Gastrocnemius medialis (tissue), 4 donors: ENCODE measurements at regions not wholly inside any gene's neighbourhood (a gene's known extent, or its start where the extent isn't known, plus 50 kb on each side); places are given as distances from the start of the nearest gene placed in this dataset.

Source experiments
- ATAC-seq, 2 donors: fragments of 150-250 bp; one replicate each; pipeline ENCODE4 v1.9.1; 2016
- DNase-seq, 2 donors: peaks; one replicate each; pipeline ENCODE4 v3.0.0-alpha.2; 2019
- H3K27ac ChIP-seq, 4 donors: fragments of 200-600 bp; sonication (generic); 1 replicate in 1 of 4; 2 replicates in 3 of 4; pipeline ENCODE4 v1.5.1; 2016 to 2018; ENCODE audit warnings: mild to moderate bottlenecking in 2 of 4, moderate library complexity in 1 of 4
- H3K27me3 ChIP-seq, 3 donors: fragments of 200-600 bp; sonication (generic) in 2 of 3; 1 replicate in 1 of 3; 2 replicates in 2 of 3; pipeline versions ENCODE4 v1.5.1 to v1.6.0; 2016 to 2019; ENCODE audit warnings: mild to moderate bottlenecking in 1 of 3, moderate library complexity in 1 of 3
- H3K36me3 ChIP-seq, 2 donors: fragments of 200-600 bp; sonication (generic) in 1 of 2; one replicate each; pipeline ENCODE4 v1.5.1; 2017 to 2018
- H3K4me1 ChIP-seq, 2 donors: fragments of 200-600 bp; sonication (generic) in 1 of 2; one replicate each; pipeline ENCODE4 v1.5.1; 2016 to 2017; ENCODE audit warnings: mild to moderate bottlenecking in 2 of 2
- H3K4me3 ChIP-seq, 4 donors: fragments of 200-600 bp; sonication (generic) in 3 of 4; 1 replicate in 1 of 4; 2 replicates in 3 of 4; pipeline ENCODE4 v1.5.1; 2016 to 2019; ENCODE audit warnings: mild to moderate bottlenecking in 2 of 4
- H3K9me3 ChIP-seq, 3 donors: fragments of 200-600 bp; sonication (generic) in 2 of 3; 1 replicate in 1 of 3; 2 replicates in 2 of 3; pipeline ENCODE4 v1.5.1; 2016 to 2019
- CTCF ChIP-seq, 5 experiments: fragments of 450-650 bp in 3 of 5; fragments of 200-600 bp in 2 of 5; sonication (generic) in 2 of 5; IDR thresholded peaks in 4 of 5; conservative IDR thresholded peaks in 1 of 5; 1 replicate in 4 of 5; 2 replicates in 1 of 5; pipeline ENCODE4 v1.5.1; 2016 to 2019; ENCODE audit warnings: antibody characterized with exemption in 5 of 5, mild to moderate bottlenecking in 3 of 5, moderate library complexity in 3 of 5
- POLR2A ChIP-seq, 2 donors: fragments of 450-650 bp; IDR thresholded peaks; one replicate each; pipeline ENCODE4 v1.6.1; 2017; ENCODE audit warnings: antibody characterized with exemption in 2 of 2, mild to moderate bottlenecking in 2 of 2, moderate library complexity in 2 of 2
- in situ Hi-C, 4 donors: fragments of 200-750 bp; cut with MboI; loops; one replicate each; pipeline versions ENCODE4 v1.15.0 to v1.8.0; 2017; ENCODE audit warnings: low sequenced_read_pairs in 4 of 4
- intact Hi-C: fragments of 100-400 bp; cut with DNase I; formaldehyde crosslinking; loops from one replicate; pipeline ENCODE4 v1.15.1; 2023; ENCODE audit warnings: low total_unique reads

GRCh38 chrX:17247144-17247543 lies 127.9 kb upstream of the NHS start:
- TF ChIP-seq POLR2A (IDR thresholded peaks at IDR 0.05) (no peak), CTCF (IDR thresholded peaks at IDR 0.05 in 4 of 5, conservative IDR thresholded peaks at IDR 0.05 in 1 of 5) (no peak)
- Histone ChIP-seq H3K4me1 (no peaks in the 10 kb centered on the region), H3K27ac (no peak overlapping the region), H3K36me3 (no peaks in the 10 kb centered on the region), H3K9me3 (no peaks in the 10 kb centered on the region), H3K4me3 (no peak overlapping the region), H3K27me3 (no peaks in the 10 kb centered on the region)
- ATAC-seq (no peak), DNase-seq (no peak)
- in situ Hi-C loops (loop anchor here (5.0 to 25.0 kb wide), 4 partner anchors 340 to 440 kb away; no protein-coding TSS in a partner anchor), intact Hi-C loops (loop anchor here (10.0 kb wide), 1 partner anchor 128 kb away; the partner anchor contains the start of gene NHS)

- Histone ChIP-seq H3K36me3 (no peaks in the 10 kb centered on the region), H3K27me3 (no peaks in the 10 kb centered on the region), H3K4me1 (no peaks in the 10 kb centered on the region), H3K9me3 (no peaks in the 10 kb centered on the region), H3K4me3 (no peak overlapping the region), H3K27ac (no peak overlapping the region)
- intact Hi-C loops, result no loop called here
- in situ Hi-C loops, result no loop called here
- DNase-seq, result no peak
- TF ChIP-seq CTCF (IDR thresholded peaks at IDR 0.05 in 4 of 5, conservative IDR thresholded peaks at IDR 0.05 in 1 of 5), result no peak
- ATAC-seq, result no peak
Observed at GRCh38 chrX:17262123-17262522, 112.9 kb upstream of the NHS start.

- DNase-seq (no peak), ATAC-seq (no peak)
- Histone ChIP-seq H3K4me3 (no peak overlapping the region), H3K27me3 (no peaks in the 10 kb centered on the region), H3K36me3 (no peaks in the 10 kb centered on the region), H3K9me3 (no peaks in the 10 kb centered on the region), H3K4me1 (no peaks in the 10 kb centered on the region), H3K27ac (no peak overlapping the region)
- TF ChIP-seq POLR2A (IDR thresholded peaks at IDR 0.05), result no peak
- TF ChIP-seq CTCF (IDR thresholded peaks at IDR 0.05 in 4 of 5, conservative IDR thresholded peaks at IDR 0.05 in 1 of 5), result no peak
- intact Hi-C loops (no loop called here), in situ Hi-C loops (no loop called here)
Observed at GRCh38 chrX:17266136-17266535, 108.9 kb upstream of the NHS start.

GRCh38 chrX:17278961-17279360 lies 96.0 kb upstream of the NHS start:
- no peak for ATAC-seq
- in situ Hi-C loops (no loop called here), intact Hi-C loops (no loop called here)

More at GRCh38 chrX:17278961-17279360, 96.0 kb upstream of the NHS start:
- Histone ChIP-seq H3K4me3 (no peak overlapping the region), H3K9me3 (no peaks in the 10 kb centered on the region), H3K27me3 (no peaks in the 10 kb centered on the region), H3K4me1 (no peaks in the 10 kb centered on the region), H3K36me3 (no peaks in the 10 kb centered on the region), H3K27ac (no peak overlapping the region)
- TF ChIP-seq CTCF (IDR thresholded peaks at IDR 0.05 in 4 of 5, conservative IDR thresholded peaks at IDR 0.05 in 1 of 5) (no peak), POLR2A (IDR thresholded peaks at IDR 0.05) (no peak)
- no peak for DNase-seq
